CD14-positive monocyte (primary cell): ENCODE measurements at regions not wholly inside any gene's neighbourhood (a gene's known extent, or its start where the extent isn't known, plus 50 kb on each side); places are given as distances from the start of the nearest gene placed in this dataset.

ENCODE experiments used
- DNase-seq, 3 donors: peaks; one replicate each; pipeline ENCODE4 v3.0.0-alpha.2; 2011 to 2022
- H2AFZ ChIP-seq: 2 replicates; pipeline ENCODE4 v1.6.0; 2012; ENCODE audit warnings: mild to moderate bottlenecking, low read depth, low read length, inconsistent platforms; ENCODE audit not compliant: insufficient read depth, poor library complexity, severe bottlenecking
- H3K27ac ChIP-seq, 2 donors: 1 replicate in 1 of 2; 2 replicates in 1 of 2; pipeline ENCODE4 v1.5.1; 2012 to 2013; ENCODE audit warnings: low read length in 2 of 2, control low read depth in 1 of 2, inconsistent platforms in 1 of 2, low read depth in 1 of 2, mild to moderate bottlenecking in 1 of 2
- H3K27me3 ChIP-seq, 2 donors: one replicate each; pipeline versions ENCODE4 v1.6.0 to v1.6.1; 2011 to 2013; ENCODE audit warnings: low read length in 2 of 2; ENCODE audit not compliant: control insufficient read depth in 2 of 2, insufficient read depth in 2 of 2
- H3K36me3 ChIP-seq, 2 donors: replicated peaks in 1 of 2; 1 replicate in 1 of 2; 2 replicates in 1 of 2; pipeline versions ENCODE4 v1.5.1 to v1.6.1; 2012 to 2013; ENCODE audit warnings: low read length in 2 of 2, control low read depth in 1 of 2, inconsistent platforms in 1 of 2, mild to moderate bottlenecking in 1 of 2; ENCODE audit not compliant: insufficient read depth in 2 of 2, control insufficient read depth in 1 of 2
- H3K4me1 ChIP-seq, 2 donors: 1 replicate in 1 of 2; 2 replicates in 1 of 2; pipeline versions ENCODE4 v1.5.1 to v1.6.1; 2012 to 2013; ENCODE audit warnings: low read length in 2 of 2, control low read depth in 1 of 2, inconsistent platforms in 1 of 2, mild to moderate bottlenecking in 1 of 2, moderate library complexity in 1 of 2; ENCODE audit not compliant: insufficient read depth in 2 of 2, control insufficient read depth in 1 of 2
- H3K4me2 ChIP-seq: replicated peaks from 2 replicates; pipeline ENCODE3; 2012; ENCODE audit warnings: low read length, moderate library complexity, mild to moderate bottlenecking; ENCODE audit not compliant: poor library complexity, severe bottlenecking; ENCODE audit errors: extremely low read depth
- H3K4me3 ChIP-seq, 3 experiments: fragments of 200-600 bp in 1 of 3; sonication (generic) in 1 of 3; replicated peaks in 1 of 3; 1 replicate in 2 of 3; 2 replicates in 1 of 3; pipeline ENCODE4 v1.5.1; 2011 to 2013; ENCODE audit warnings: low read length in 3 of 3, mild to moderate bottlenecking in 3 of 3, control low read depth in 2 of 3, low read depth in 2 of 3, inconsistent platforms in 1 of 3, moderate library complexity in 1 of 3
- H3K79me2 ChIP-seq: 2 replicates; pipeline ENCODE4 v1.6.0; 2012; ENCODE audit warnings: mild to moderate bottlenecking, control low read depth, inconsistent platforms, low read length, moderate library complexity; ENCODE audit not compliant: insufficient read depth
- H3K9ac ChIP-seq: 2 replicates; pipeline ENCODE4 v1.6.0; 2017; ENCODE audit warnings: low read length, mild to moderate bottlenecking; ENCODE audit not compliant: insufficient read depth, poor library complexity, severe bottlenecking
- H3K9me3 ChIP-seq, 2 donors: replicated peaks in 1 of 2; 1 replicate in 1 of 2; 2 replicates in 1 of 2; pipeline versions ENCODE4 v1.5.1 to v1.6.1; 2012 to 2013; ENCODE audit warnings: low read length in 2 of 2, control low read depth in 1 of 2; ENCODE audit not compliant: control insufficient read depth in 1 of 2, insufficient read depth in 1 of 2
- H4K20me1 ChIP-seq: 2 replicates; pipeline ENCODE4 v1.6.0; 2012; ENCODE audit warnings: mild to moderate bottlenecking, low read length, control low read depth, moderate library complexity; ENCODE audit not compliant: insufficient read depth
- H3K27ac Mint-ChIP-seq, 7 donors: one replicate each; pipeline ENCODE4 v1.8.0; 2020; ENCODE audit warnings: mild to moderate bottlenecking in 7 of 7, mixed read lengths in 7 of 7, moderate library complexity in 6 of 7, inconsistent platforms in 2 of 7
- H3K27me3 Mint-ChIP-seq, 3 donors: one replicate each; pipeline ENCODE4 v1.8.0; 2021 to 2022; ENCODE audit warnings: low read depth in 3 of 3, mild to moderate bottlenecking in 3 of 3, mixed read lengths in 3 of 3, moderate library complexity in 3 of 3, inconsistent platforms in 1 of 3
- H3K36me3 Mint-ChIP-seq, 2 donors: one replicate each; pipeline ENCODE4 v1.8.0; 2020; ENCODE audit warnings: mixed read lengths in 2 of 2, inconsistent platforms in 1 of 2, mild to moderate bottlenecking in 1 of 2
- H3K4me1 Mint-ChIP-seq: one replicate; pipeline ENCODE4 v1.8.0; 2020; ENCODE audit warnings: mild to moderate bottlenecking, mixed read lengths
- H3K4me3 Mint-ChIP-seq, 2 donors: one replicate each; pipeline ENCODE4 v1.8.0; 2020; ENCODE audit warnings: mild to moderate bottlenecking in 2 of 2, mixed read lengths in 2 of 2, moderate library complexity in 1 of 2
- H3K9me3 Mint-ChIP-seq, 7 donors: one replicate each; pipeline ENCODE4 v1.8.0; 2020 to 2022; ENCODE audit warnings: mixed read lengths in 7 of 7, mild to moderate bottlenecking in 6 of 7, moderate library complexity in 6 of 7, inconsistent platforms in 2 of 7
- WGBS: methylation state at CpG from one replicate; pipeline ENCODE4 v1.1.5; 2013; ENCODE audit warnings: missing lambda C conversion rate; ENCODE audit not compliant: insufficient coverage; 5-methylcytosine and 5-hydroxymethylcytosine counted together
- intact Hi-C, 2 donors: fragments of 100-400 bp; cut with micrococcal nuclease; formaldehyde crosslinking; loops; one replicate each; pipeline versions ENCODE4 v1.15.0 to v1.15.1; 2023
- TF ChIP-seq, protein P1 (sequence below): fragments of 200-600 bp; IDR thresholded peaks from one replicate; pipeline ENCODE4 v1.8.0; 2022; ENCODE audit warnings: antibody characterized with exemption, mild to moderate bottlenecking

DNA sequence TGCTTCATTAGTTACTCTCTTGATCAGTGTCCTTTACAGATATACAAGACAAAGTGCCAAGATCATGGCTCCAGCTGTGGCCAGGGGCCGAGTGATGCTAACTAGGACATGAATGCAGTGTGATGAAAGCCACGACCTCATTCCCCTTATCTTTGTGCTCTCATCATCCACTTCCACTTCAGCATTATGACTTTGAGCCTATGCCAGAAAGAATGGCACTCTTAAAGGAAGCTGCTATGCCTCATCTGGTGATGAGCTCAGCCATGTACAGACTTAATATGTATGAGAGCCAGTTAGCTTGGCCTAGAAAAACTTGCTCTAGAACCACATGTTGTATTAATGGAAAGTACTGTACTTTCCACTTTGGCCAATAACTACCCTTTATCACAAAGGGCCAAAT, 179.1 kb downstream of the TOX3 start:
- peaks cover 0 to 4% of the 10 kb centered on the region in 2 donors for H3K9me3 ChIP-seq
- H3K4me3 ChIP-seq = no peak overlapping the region
- Mint-ChIP-seq H3K27me3 (peaks cover 0 to 1% (median 0%) of the 10 kb centered on the region in 3 donors), H3K4me1 (no peaks in the 10 kb centered on the region), H3K4me3 (no peak overlapping the region), H3K36me3 (no peaks in the 10 kb centered on the region), H3K9me3 (peaks cover 0 to 5% (median 3%) of the 10 kb centered on the region in 7 donors), H3K27ac (no peak overlapping the region)
- no peaks in the 10 kb centered on the region for H3K36me3 ChIP-seq
- DNase-seq = no peak
- no peak overlapping the region for H3K4me2 ChIP-seq
- H3K27me3 ChIP-seq = no peaks in the 10 kb centered on the region
- 64% methylated on average over 2 of the region's 2 CpGs for WGBS
- no peak overlapping the region for H3K9ac ChIP-seq
- no peaks in the 10 kb centered on the region for H4K20me1 ChIP-seq
- no peak overlapping the region for H2AFZ ChIP-seq
- no peaks in the 10 kb centered on the region for H3K4me1 ChIP-seq
- H3K79me2 ChIP-seq = no peaks in the 10 kb centered on the region
- no peak overlapping the region for H3K27ac ChIP-seq
- TF ChIP-seq, protein P1, sequence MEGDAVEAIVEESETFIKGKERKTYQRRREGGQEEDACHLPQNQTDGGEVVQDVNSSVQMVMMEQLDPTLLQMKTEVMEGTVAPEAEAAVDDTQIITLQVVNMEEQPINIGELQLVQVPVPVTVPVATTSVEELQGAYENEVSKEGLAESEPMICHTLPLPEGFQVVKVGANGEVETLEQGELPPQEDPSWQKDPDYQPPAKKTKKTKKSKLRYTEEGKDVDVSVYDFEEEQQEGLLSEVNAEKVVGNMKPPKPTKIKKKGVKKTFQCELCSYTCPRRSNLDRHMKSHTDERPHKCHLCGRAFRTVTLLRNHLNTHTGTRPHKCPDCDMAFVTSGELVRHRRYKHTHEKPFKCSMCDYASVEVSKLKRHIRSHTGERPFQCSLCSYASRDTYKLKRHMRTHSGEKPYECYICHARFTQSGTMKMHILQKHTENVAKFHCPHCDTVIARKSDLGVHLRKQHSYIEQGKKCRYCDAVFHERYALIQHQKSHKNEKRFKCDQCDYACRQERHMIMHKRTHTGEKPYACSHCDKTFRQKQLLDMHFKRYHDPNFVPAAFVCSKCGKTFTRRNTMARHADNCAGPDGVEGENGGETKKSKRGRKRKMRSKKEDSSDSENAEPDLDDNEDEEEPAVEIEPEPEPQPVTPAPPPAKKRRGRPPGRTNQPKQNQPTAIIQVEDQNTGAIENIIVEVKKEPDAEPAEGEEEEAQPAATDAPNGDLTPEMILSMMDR = no peak
- intact Hi-C loops = no loop called here

DNA sequence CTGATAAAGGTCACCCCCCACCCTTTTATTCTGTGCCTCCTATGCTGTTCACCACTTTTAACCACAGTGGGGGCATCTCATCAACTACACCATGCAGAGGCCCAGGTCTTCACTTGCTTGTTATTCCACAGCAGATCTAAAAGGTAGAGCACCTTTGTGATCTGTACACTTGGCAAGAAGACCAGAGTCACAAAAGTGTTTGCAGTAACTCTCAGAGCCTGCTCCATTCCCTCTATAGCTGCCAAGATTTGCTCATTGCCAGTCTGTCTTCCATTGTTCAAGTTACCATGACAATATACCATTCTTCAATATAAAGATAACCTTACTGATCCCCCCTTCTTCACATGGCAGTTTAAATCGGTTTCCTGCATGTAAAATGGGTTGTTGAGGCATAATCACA, 180.0 kb downstream of the TOX3 start:
- no peaks in the 10 kb centered on the region for H3K4me1 ChIP-seq
- TF ChIP-seq, protein P1 = no peak
- no peak overlapping the region for H3K9ac ChIP-seq
- Mint-ChIP-seq H3K4me1 (no peaks in the 10 kb centered on the region), H3K27ac (no peak overlapping the region), H3K36me3 (no peaks in the 10 kb centered on the region), H3K27me3 (peaks cover 0 to 1% (median 0%) of the 10 kb centered on the region in 3 donors), H3K9me3 (peaks cover 0 to 3% (median 2%) of the 10 kb centered on the region in 7 donors), H3K4me3 (no peak overlapping the region)
- no peaks in the 10 kb centered on the region for H3K36me3 ChIP-seq
- intact Hi-C loops = no loop called here
- no peaks in the 10 kb centered on the region for H4K20me1 ChIP-seq
- H3K4me2 ChIP-seq = no peak overlapping the region
- no peak for DNase-seq
- no peaks in the 10 kb centered on the region for H3K27me3 ChIP-seq
- no peak overlapping the region for H3K27ac ChIP-seq
- H3K79me2 ChIP-seq = no peaks in the 10 kb centered on the region
- no CpG with 5 or more reads among the region's 1 CpG for WGBS
- H3K4me3 ChIP-seq = no peak overlapping the region
- peaks cover 0 to 4% of the 10 kb centered on the region in 2 donors for H3K9me3 ChIP-seq
- no peak overlapping the region for H2AFZ ChIP-seq
